Sigmoid colon (tissue), 6 donors: ENCODE measurements at regions not wholly inside any gene's neighbourhood (a gene's known extent, or its start where the extent isn't known, plus 50 kb on each side); places are given as distances from the start of the nearest gene placed in this dataset.

Experiments
- DNase-seq: peaks from one replicate; pipeline ENCODE4 v3.0.0-alpha.2; 2019
- H3K27ac ChIP-seq, 4 donors: fragments of 200-600 bp; sonication (generic); one replicate each; pipeline ENCODE4 v1.5.1; 2016 to 2019; ENCODE audit warnings: mild to moderate bottlenecking in 1 of 4
- H3K27me3 ChIP-seq, 3 donors: fragments of 200-600 bp; sonication (generic); one replicate each; pipeline ENCODE4 v1.5.1; 2019; ENCODE audit warnings: mild to moderate bottlenecking in 1 of 3
- H3K36me3 ChIP-seq, 4 donors: fragments of 200-600 bp; sonication (generic); one replicate each; pipeline ENCODE4 v1.5.1; 2016 to 2019
- H3K4me1 ChIP-seq, 4 donors: fragments of 200-600 bp; sonication (generic); one replicate each; pipeline ENCODE4 v1.5.1; 2017 to 2019
- H3K4me3 ChIP-seq, 4 donors: fragments of 200-600 bp; sonication (generic); one replicate each; pipeline ENCODE4 v1.5.1; 2017 to 2019; ENCODE audit warnings: mild to moderate bottlenecking in 2 of 4, moderate library complexity in 1 of 4
- H3K9me3 ChIP-seq, 4 donors: fragments of 200-600 bp in 3 of 4; sonication (generic) in 3 of 4; one replicate each; pipeline versions ENCODE4 v1.5.1 to v1.6.1; 2013 to 2019
- CTCF ChIP-seq, 4 experiments: fragments of 450-650 bp in 3 of 4; fragments of 200-600 bp in 1 of 4; IDR thresholded peaks; one replicate each; pipeline ENCODE4 v1.5.1; 2016 to 2019; ENCODE audit warnings: antibody characterized with exemption in 4 of 4, mild to moderate bottlenecking in 3 of 4, moderate library complexity in 2 of 4
- EP300 ChIP-seq, 4 donors: sonication (generic); formaldehyde crosslinking; IDR thresholded peaks; one replicate each; pipeline ENCODE4 v1.6.1; 2017; ENCODE audit warnings: antibody characterized with exemption in 4 of 4
- POLR2A ChIP-seq, 2 donors: fragments of 450-650 bp; IDR thresholded peaks; one replicate each; pipeline ENCODE4 v1.6.1; 2016; ENCODE audit warnings: antibody characterized with exemption in 2 of 2, mild to moderate bottlenecking in 2 of 2, moderate library complexity in 2 of 2
- POLR2AphosphoS5 ChIP-seq, 4 donors: sonication (generic); formaldehyde crosslinking; IDR thresholded peaks; one replicate each; pipeline ENCODE4 v1.6.1; 2017; ENCODE audit warnings: antibody characterized with exemption in 4 of 4
- WGBS, 2 donors: extraction: QIAGEN DNeasy Blood & Tissue Kit; methylation state at CpG; one replicate each; pipeline ENCODE4 v1.1.7; 2013; 5-methylcytosine and 5-hydroxymethylcytosine counted together
- intact Hi-C: fragments of 100-400 bp; cut with DNase I; formaldehyde crosslinking; loops from one replicate; pipeline ENCODE4 v1.15.1; 2023
- donor health status: healthy with polysubstance abuse.
- donor health status: healthy.

GRCh38 chr11:119523539-119524157, 100.7 kb upstream of the THY1 start:
- Histone ChIP-seq H3K36me3 (no peaks in the 10 kb centered on the region), H3K27me3 (peaks cover 0 to 7% (median 0%) of the 10 kb centered on the region in 3 donors), H3K27ac (no peak overlapping the region), H3K9me3 (no peaks in the 10 kb centered on the region), H3K4me1 (no peaks in the 10 kb centered on the region), H3K4me3 (no peak overlapping the region)
- no peak for DNase-seq
- TF ChIP-seq POLR2A (IDR thresholded peaks at IDR 0.05) (no peak), CTCF (IDR thresholded peaks at IDR 0.05) (no peak), POLR2AphosphoS5 (IDR thresholded peaks at IDR 0.05) (no peak), EP300 (IDR thresholded peaks at IDR 0.05) (no peak)
- WGBS, 2 donors: 74 to 84% methylated on average over 12 of the region's 12 CpGs
- intact Hi-C loops: no loop called here

- DNase-seq: no peak
- intact Hi-C loops: no loop called here
- 78 to 89% methylated on average over 4 of the region's 4 CpGs for WGBS, 2 donors
- Histone ChIP-seq H3K36me3 (no peaks in the 10 kb centered on the region), H3K27me3 (peaks cover 0 to 7% (median 0%) of the 10 kb centered on the region in 3 donors), H3K4me1 (no peaks in the 10 kb centered on the region), H3K9me3 (no peaks in the 10 kb centered on the region), H3K4me3 (no peak overlapping the region), H3K27ac (no peak overlapping the region)
- no peak for TF ChIP-seq CTCF (IDR thresholded peaks at IDR 0.05)
- no peak for TF ChIP-seq POLR2A (IDR thresholded peaks at IDR 0.05)
- no peak for TF ChIP-seq EP300 (IDR thresholded peaks at IDR 0.05)
- no peak for TF ChIP-seq POLR2AphosphoS5 (IDR thresholded peaks at IDR 0.05)
Observed at GRCh38 chr11:119522609-119523008, 99.6 kb upstream of the THY1 start.

GRCh38 chr11:119521551-119521950, 98.6 kb upstream of the THY1 start:
- no peak for TF ChIP-seq POLR2A (IDR thresholded peaks at IDR 0.05)
- TF ChIP-seq POLR2AphosphoS5 (IDR thresholded peaks at IDR 0.05): no peak
- no peak for TF ChIP-seq EP300 (IDR thresholded peaks at IDR 0.05)
- TF ChIP-seq CTCF (IDR thresholded peaks at IDR 0.05): no peak
- H3K27me3 ChIP-seq: peaks cover 0 to 7% (median 0%) of the 10 kb centered on the region in 3 donors
- H3K4me3 ChIP-seq: no peak overlapping the region
- H3K27ac ChIP-seq: no peak overlapping the region
- H3K4me1 ChIP-seq: no peaks in the 10 kb centered on the region
- DNase-seq: no peak
- intact Hi-C loops: no loop called here
- no peaks in the 10 kb centered on the region for H3K9me3 ChIP-seq
- H3K36me3 ChIP-seq: no peaks in the 10 kb centered on the region
- WGBS, 2 donors: 87 to 89% methylated on average over 11 of the region's 11 CpGs

- Histone ChIP-seq H3K36me3 (no peaks in the 10 kb centered on the region), H3K4me1 (no peaks in the 10 kb centered on the region), H3K9me3 (no peaks in the 10 kb centered on the region), H3K4me3 (no peak overlapping the region), H3K27ac (no peak overlapping the region), H3K27me3 (peaks cover 0 to 7% (median 0%) of the 10 kb centered on the region in 3 donors)
- TF ChIP-seq CTCF (IDR thresholded peaks at IDR 0.05) (no peak), EP300 (IDR thresholded peaks at IDR 0.05) (no peak), POLR2A (IDR thresholded peaks at IDR 0.05) (no peak), POLR2AphosphoS5 (IDR thresholded peaks at IDR 0.05) (no peak)
- intact Hi-C loops: no loop called here
- DNase-seq: no peak
- WGBS, 2 donors: 72 to 80% methylated on average over 9 of the region's 9 CpGs
Observed at GRCh38 chr11:119520966-119521365, 98.0 kb upstream of the THY1 start.

- intact Hi-C loops: no loop called here
Observed at GRCh38 chr11:119520400-119520799, 97.4 kb upstream of the THY1 start.

More at GRCh38 chr11:119520400-119520799, 97.4 kb upstream of the THY1 start:
- DNase-seq: no peak
- H3K9me3 ChIP-seq: no peaks in the 10 kb centered on the region
- H3K4me1 ChIP-seq: no peaks in the 10 kb centered on the region
- H3K4me3 ChIP-seq: no peak overlapping the region
- WGBS, 2 donors: 58 to 77% methylated on average over 1 of the region's 1 CpG
- peaks cover 0 to 7% (median 0%) of the 10 kb centered on the region in 3 donors for H3K27me3 ChIP-seq
- no peak overlapping the region for H3K27ac ChIP-seq
- TF ChIP-seq POLR2A (IDR thresholded peaks at IDR 0.05): no peak
- TF ChIP-seq CTCF (IDR thresholded peaks at IDR 0.05): no peak
- TF ChIP-seq EP300 (IDR thresholded peaks at IDR 0.05): no peak
- no peak for TF ChIP-seq POLR2AphosphoS5 (IDR thresholded peaks at IDR 0.05)
- H3K36me3 ChIP-seq: no peaks in the 10 kb centered on the region
